ENCODE measurements at regions not wholly inside any gene's neighbourhood (a gene's known extent, or its start where the extent isn't known, plus 50 kb on each side); places are given as distances from the start of the nearest gene placed in this dataset.

GRCh38 chr1:189434461-189434860, 1043.2 kb downstream of the BRINP3 start:
- H3K36me3 Mint-ChIP-seq: no peaks in the 10 kb centered on the region
- no peaks in the 10 kb centered on the region for H3K4me1 Mint-ChIP-seq (ENCODE audit: unreplicated experiment)
- H3K9me3 Mint-ChIP-seq: no peaks in the 10 kb centered on the region
- no peak for TF ChIP-seq CTCF (conservative IDR thresholded peaks at IDR 0.05)
- H3K27me3 Mint-ChIP-seq: no peaks in the 10 kb centered on the region
- no peak overlapping the region for H3K4me3 Mint-ChIP-seq
- no peak overlapping the region for H3K27ac Mint-ChIP-seq
- DNase-seq (ENCODE audit: extremely low spot score, unreplicated experiment): no peak

GRCh38 chr1:189435398-189435797, 1042.3 kb downstream of the BRINP3 start:
- no peak overlapping the region for H3K4me3 Mint-ChIP-seq
- no peaks in the 10 kb centered on the region for H3K4me1 Mint-ChIP-seq (ENCODE audit: unreplicated experiment)
- no peaks in the 10 kb centered on the region for H3K27me3 Mint-ChIP-seq
- H3K27ac Mint-ChIP-seq: no peak overlapping the region
- no peak for DNase-seq (ENCODE audit: extremely low spot score, unreplicated experiment)
- H3K9me3 Mint-ChIP-seq: no peaks in the 10 kb centered on the region
- TF ChIP-seq CTCF (conservative IDR thresholded peaks at IDR 0.05): no peak
- no peaks in the 10 kb centered on the region for H3K36me3 Mint-ChIP-seq

GRCh38 chr1:189438808-189439207, 1038.9 kb downstream of the BRINP3 start:
- no peaks in the 10 kb centered on the region for H3K27me3 Mint-ChIP-seq
- no peak overlapping the region for H3K4me3 Mint-ChIP-seq
- TF ChIP-seq CTCF (conservative IDR thresholded peaks at IDR 0.05): no peak
- H3K27ac Mint-ChIP-seq: no peak overlapping the region
- H3K9me3 Mint-ChIP-seq: no peaks in the 10 kb centered on the region
- H3K4me1 Mint-ChIP-seq (ENCODE audit: unreplicated experiment): no peaks in the 10 kb centered on the region
- DNase-seq (ENCODE audit: extremely low spot score, unreplicated experiment): no peak
- H3K36me3 Mint-ChIP-seq: no peaks in the 10 kb centered on the region

- H3K9me3 Mint-ChIP-seq: no peaks in the 10 kb centered on the region
- no peak for DNase-seq (ENCODE audit: extremely low spot score, unreplicated experiment)
- TF ChIP-seq CTCF (conservative IDR thresholded peaks at IDR 0.05): no peak
- H3K36me3 Mint-ChIP-seq: no peaks in the 10 kb centered on the region
- no peaks in the 10 kb centered on the region for H3K4me1 Mint-ChIP-seq (ENCODE audit: unreplicated experiment)
- H3K27ac Mint-ChIP-seq: no peak overlapping the region
- no peaks in the 10 kb centered on the region for H3K27me3 Mint-ChIP-seq
- H3K4me3 Mint-ChIP-seq: no peak overlapping the region
Measured at GRCh38 chr1:189463166-189463565, 1014.5 kb downstream of the BRINP3 start.

- Mint-ChIP-seq H3K27ac (no peak overlapping the region), H3K27me3 (no peaks in the 10 kb centered on the region), H3K4me1 (ENCODE audit: unreplicated experiment) (peaks cover 4% of the 10 kb centered on the region), H3K36me3 (no peaks in the 10 kb centered on the region), H3K4me3 (no peak overlapping the region), H3K9me3 (no peaks in the 10 kb centered on the region)
- TF ChIP-seq CTCF (conservative IDR thresholded peaks at IDR 0.05): no peak
- DNase-seq (ENCODE audit: extremely low spot score, unreplicated experiment): no peak
Measured at GRCh38 chr1:189496768-189497167, 980.9 kb downstream of the BRINP3 start.

- Mint-ChIP-seq H3K27me3 (no peaks in the 10 kb centered on the region), H3K36me3 (no peaks in the 10 kb centered on the region), H3K27ac (no peak overlapping the region), H3K9me3 (no peaks in the 10 kb centered on the region), H3K4me1 (ENCODE audit: unreplicated experiment) (peaks cover 4% of the 10 kb centered on the region), H3K4me3 (no peak overlapping the region)
- TF ChIP-seq CTCF (conservative IDR thresholded peaks at IDR 0.05): no peak
- DNase-seq (ENCODE audit: extremely low spot score, unreplicated experiment): no peak
Measured at GRCh38 chr1:189499736-189500135, 977.9 kb downstream of the BRINP3 start.

All from type B pancreatic cell (in vitro differentiated cells).